ENCODE measurements at regions not wholly inside any gene's neighbourhood (a gene's known extent, or its start where the extent isn't known, plus 50 kb on each side); places are given as distances from the start of the nearest gene placed in this dataset.

GRCh38 chr13:47413526-47413925, 516.7 kb upstream of the HTR2A start:
- Histone ChIP-seq H4K20me1 (ENCODE audit: control insufficient read depth, extremely low read depth, insufficient read depth, low read length) (no peaks in the 10 kb centered on the region), H3K36me3 (ENCODE audit: control insufficient read depth in 2 of 2, extremely low read depth in 1 of 2, insufficient read depth in 2 of 2, low read length in 2 of 2) (no peaks in the 10 kb centered on the region), H3K27me3 (ENCODE audit: control insufficient read depth, extremely low read depth, insufficient read depth, low read length) (no peaks in the 10 kb centered on the region), H3K9me1 (ENCODE audit: control insufficient read depth, extremely low read depth, insufficient read depth, low read length) (no peaks in the 10 kb centered on the region), H2AFZ (ENCODE audit: control insufficient read depth, low read length) (no peak overlapping the region), H3K79me2 (ENCODE audit: control insufficient read depth, insufficient read depth, low read length) (no peaks in the 10 kb centered on the region), H3K27ac (ENCODE audit: control insufficient read depth, insufficient read depth, low read length) (no peak overlapping the region), H3K4me3 (ENCODE audit: control insufficient read depth in 2 of 3, extremely low read depth in 1 of 3, insufficient read depth in 2 of 3, low read depth in 1 of 3, low read length in 3 of 3) (no peak overlapping the region), H3K4me2 (ENCODE audit: control insufficient read depth, extremely low read depth, insufficient read depth, low read depth, low read length) (no peak overlapping the region), H3K4me1 (ENCODE audit: control insufficient read depth, extremely low read depth, insufficient read depth, low read length) (no peaks in the 10 kb centered on the region), H3K9ac (ENCODE audit: control insufficient read depth, extremely low read depth, insufficient read depth, low read length) (no peak overlapping the region), H3K9me3 (ENCODE audit: control insufficient read depth, low read depth, low read length) (no peaks in the 10 kb centered on the region)
- dilution Hi-C loops (cut with MboI; ENCODE audit: extremely low pct_ligation_motif_present, low sequenced_read_pairs) = no loop called here
- FAIRE-seq (no peak), DNase-seq (ENCODE audit: low read depth, low spot score) (no peak)
- no peak for TF ChIP-seq EZH2 (IDR thresholded peaks at IDR 0.05; ENCODE audit: low read length)
- TF ChIP-seq CTCF (optimal IDR thresholded peaks at IDR 0.05 in 1 of 3, IDR thresholded peaks at IDR 0.05 in 1 of 3, conservative IDR thresholded peaks at IDR 0.05 in 1 of 3; ENCODE audit: extremely low read depth in 1 of 3, insufficient read depth in 2 of 3, low read length in 3 of 3) = no peak

- TF ChIP-seq CTCF (optimal IDR thresholded peaks at IDR 0.05 in 1 of 3, IDR thresholded peaks at IDR 0.05 in 1 of 3, conservative IDR thresholded peaks at IDR 0.05 in 1 of 3; ENCODE audit: extremely low read depth in 1 of 3, insufficient read depth in 2 of 3, low read length in 3 of 3) = no peak
- TF ChIP-seq EZH2 (IDR thresholded peaks at IDR 0.05; ENCODE audit: low read length) = no peak
- FAIRE-seq = no peak
- DNase-seq (ENCODE audit: low read depth, low spot score) = no peak
- dilution Hi-C loops (cut with MboI; ENCODE audit: extremely low pct_ligation_motif_present, low sequenced_read_pairs) = no loop called here
- Histone ChIP-seq H4K20me1 (ENCODE audit: control insufficient read depth, extremely low read depth, insufficient read depth, low read length) (no peaks in the 10 kb centered on the region), H3K4me2 (ENCODE audit: control insufficient read depth, extremely low read depth, insufficient read depth, low read depth, low read length) (no peak overlapping the region), H3K36me3 (ENCODE audit: control insufficient read depth in 2 of 2, extremely low read depth in 1 of 2, insufficient read depth in 2 of 2, low read length in 2 of 2) (no peaks in the 10 kb centered on the region), H3K27me3 (ENCODE audit: control insufficient read depth, extremely low read depth, insufficient read depth, low read length) (no peaks in the 10 kb centered on the region), H3K9me3 (ENCODE audit: control insufficient read depth, low read depth, low read length) (no peaks in the 10 kb centered on the region), H3K4me3 (ENCODE audit: control insufficient read depth in 2 of 3, extremely low read depth in 1 of 3, insufficient read depth in 2 of 3, low read depth in 1 of 3, low read length in 3 of 3) (no peak overlapping the region), H3K4me1 (ENCODE audit: control insufficient read depth, extremely low read depth, insufficient read depth, low read length) (no peaks in the 10 kb centered on the region), H3K27ac (ENCODE audit: control insufficient read depth, insufficient read depth, low read length) (no peak overlapping the region), H2AFZ (ENCODE audit: control insufficient read depth, low read length) (no peak overlapping the region), H3K79me2 (ENCODE audit: control insufficient read depth, insufficient read depth, low read length) (no peaks in the 10 kb centered on the region), H3K9me1 (ENCODE audit: control insufficient read depth, extremely low read depth, insufficient read depth, low read length) (no peaks in the 10 kb centered on the region), H3K9ac (ENCODE audit: control insufficient read depth, extremely low read depth, insufficient read depth, low read length) (no peak overlapping the region)
Observed at GRCh38 chr13:47413112-47413511, 516.3 kb upstream of the HTR2A start.
